HG02798 (cell line): ENCODE measurements at regions not wholly inside any gene's neighbourhood (a gene's known extent, or its start where the extent isn't known, plus 50 kb on each side); places are given as distances from the start of the nearest gene placed in this dataset.

Experiments used
- ATAC-seq: cut with Tn5 transposase; IDR thresholded peaks from one replicate; pipeline ENCODE4 v1.9.1; 2021; ENCODE audit warnings: mild to moderate bottlenecking; ENCODE audit not compliant: unreplicated experiment, poor library complexity

- ATAC-seq, result no peak
Measured at GRCh38 chr3:13266005-13266404, 154.1 kb downstream of the NUP210 start.

DNA sequence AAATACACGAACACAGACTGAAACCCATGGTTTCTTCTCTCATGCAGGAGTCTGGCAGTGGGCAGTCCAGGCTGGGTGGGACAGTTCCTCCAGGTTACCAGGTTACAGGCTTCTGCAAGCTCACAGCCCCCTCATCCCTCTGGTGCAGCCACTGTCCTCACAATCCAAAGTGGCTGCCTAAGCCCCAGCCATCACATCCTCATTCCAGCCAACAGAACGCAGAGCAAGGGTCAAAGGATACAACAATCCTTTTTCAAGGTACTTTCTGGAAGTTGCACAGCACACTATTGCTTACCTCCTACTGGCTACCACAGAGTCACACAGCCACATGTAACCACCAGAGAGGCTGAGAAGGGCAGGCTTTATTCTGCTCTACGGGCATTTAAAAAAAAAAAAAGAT, 154.6 kb downstream of the NUP210 start:
- no peak for ATAC-seq

DNA sequence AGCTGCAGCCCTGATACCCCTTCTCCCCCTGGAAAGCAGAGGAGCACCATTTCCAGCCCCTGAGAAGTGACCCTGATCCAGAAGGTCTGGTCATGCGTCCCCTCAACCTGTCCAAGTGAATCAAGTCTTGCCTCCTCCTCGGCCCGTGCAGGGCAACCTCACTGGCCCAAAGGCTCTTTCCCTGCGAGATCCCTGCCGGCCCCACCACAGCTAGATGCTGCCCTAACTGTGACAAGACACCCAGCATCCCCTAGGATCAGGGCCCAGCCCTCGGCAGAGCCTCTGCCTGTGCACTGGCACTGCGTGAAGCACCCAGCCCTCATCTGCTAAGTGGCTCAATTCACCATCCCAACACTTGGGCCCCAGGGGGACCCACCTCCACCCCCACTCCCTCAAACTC, 155.1 kb downstream of the NUP210 start:
- ATAC-seq, result no peak

DNA sequence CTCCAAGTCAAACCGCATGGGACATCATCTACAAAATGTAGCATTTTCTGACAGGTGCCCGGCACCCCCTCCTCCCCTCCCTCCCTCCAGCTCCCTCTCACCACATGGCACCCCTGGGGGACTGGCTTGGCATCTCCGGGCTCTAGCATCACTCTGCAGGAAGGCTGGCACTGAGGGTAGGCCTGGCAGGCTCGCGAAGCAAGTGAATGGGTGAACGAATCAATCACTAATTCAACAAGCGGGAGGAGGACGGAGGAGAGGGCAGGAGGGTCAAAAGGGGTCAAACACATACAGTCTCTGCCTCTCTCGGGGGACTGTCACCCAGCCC, 155.7 kb downstream of the NUP210 start:
- no peak for ATAC-seq

GRCh38 chr3:13263770-13264467, 156.2 kb downstream of the NUP210 start:
- no peak for ATAC-seq

DNA sequence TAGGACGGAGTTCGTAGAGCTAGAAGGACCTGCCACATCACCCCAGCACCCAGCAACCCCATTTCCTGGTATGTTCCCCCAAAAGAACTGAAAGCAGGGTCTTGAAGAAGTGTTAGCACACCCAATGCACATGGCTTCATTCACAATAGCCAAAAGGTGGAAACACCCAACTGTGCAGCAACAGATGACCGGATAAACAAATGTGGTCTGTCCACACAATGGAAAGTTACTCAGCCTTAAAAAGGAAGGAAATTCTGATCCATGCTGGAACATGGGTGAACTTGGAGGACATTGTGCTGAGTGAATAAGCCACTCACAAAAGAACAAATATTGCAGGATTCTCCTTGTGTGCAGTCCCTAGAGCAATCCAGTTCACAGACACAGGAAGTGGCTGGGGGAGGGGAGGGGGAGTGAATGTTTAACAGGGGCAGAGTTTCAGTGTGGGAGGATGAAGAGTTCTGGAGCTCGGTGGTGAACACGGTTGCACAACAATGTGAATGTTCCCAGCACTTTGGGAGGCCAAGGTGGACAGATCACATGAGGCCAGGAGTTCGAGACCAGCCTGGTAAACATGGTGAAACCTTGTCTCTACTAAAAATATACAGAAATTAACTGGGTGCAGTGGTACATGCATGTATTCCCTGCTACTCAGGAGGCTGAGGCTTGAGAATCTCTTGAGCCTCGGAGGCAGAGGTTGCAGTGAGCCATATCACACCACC, 157.5 kb downstream of the NUP210 start:
- no peak for ATAC-seq

- no peak for ATAC-seq
Measured at GRCh38 chr3:13261892-13262291, 158.2 kb downstream of the NUP210 start.

DNA sequence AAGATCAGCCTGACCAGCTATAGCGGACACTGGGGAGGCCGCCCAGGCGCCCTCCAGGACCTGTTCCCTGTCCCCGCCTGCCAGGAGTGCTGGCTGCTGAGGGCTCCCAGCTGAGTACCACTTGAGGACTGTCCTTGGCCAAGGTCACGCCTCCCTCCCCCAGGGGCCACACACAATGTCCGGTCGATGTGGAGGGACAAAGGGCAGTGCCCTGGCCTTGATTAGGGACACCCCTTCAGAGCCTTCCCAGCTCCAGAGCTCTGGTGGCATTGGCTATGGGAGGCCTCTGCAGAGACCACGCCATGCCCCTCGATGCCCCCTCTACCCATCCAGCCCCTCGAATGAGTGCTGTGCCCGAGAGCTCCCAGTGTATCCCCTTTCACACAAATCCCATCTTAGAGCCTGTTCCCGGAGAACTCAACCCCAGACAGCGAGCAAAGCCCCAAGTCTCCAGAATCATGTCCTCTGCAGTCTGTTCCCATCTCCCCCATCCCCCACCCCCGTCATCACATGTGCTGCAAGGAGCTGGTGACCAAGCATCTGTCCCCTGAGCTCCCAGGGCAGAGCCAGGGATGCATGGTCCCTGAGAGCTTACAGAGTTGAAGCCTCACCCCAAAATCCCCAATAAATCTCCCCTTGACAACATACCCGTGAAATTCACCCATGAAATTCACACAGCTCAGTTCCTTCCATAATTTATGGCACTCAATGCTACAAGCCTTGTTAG, 158.9 kb downstream of the NUP210 start:
- no peak for ATAC-seq

DNA sequence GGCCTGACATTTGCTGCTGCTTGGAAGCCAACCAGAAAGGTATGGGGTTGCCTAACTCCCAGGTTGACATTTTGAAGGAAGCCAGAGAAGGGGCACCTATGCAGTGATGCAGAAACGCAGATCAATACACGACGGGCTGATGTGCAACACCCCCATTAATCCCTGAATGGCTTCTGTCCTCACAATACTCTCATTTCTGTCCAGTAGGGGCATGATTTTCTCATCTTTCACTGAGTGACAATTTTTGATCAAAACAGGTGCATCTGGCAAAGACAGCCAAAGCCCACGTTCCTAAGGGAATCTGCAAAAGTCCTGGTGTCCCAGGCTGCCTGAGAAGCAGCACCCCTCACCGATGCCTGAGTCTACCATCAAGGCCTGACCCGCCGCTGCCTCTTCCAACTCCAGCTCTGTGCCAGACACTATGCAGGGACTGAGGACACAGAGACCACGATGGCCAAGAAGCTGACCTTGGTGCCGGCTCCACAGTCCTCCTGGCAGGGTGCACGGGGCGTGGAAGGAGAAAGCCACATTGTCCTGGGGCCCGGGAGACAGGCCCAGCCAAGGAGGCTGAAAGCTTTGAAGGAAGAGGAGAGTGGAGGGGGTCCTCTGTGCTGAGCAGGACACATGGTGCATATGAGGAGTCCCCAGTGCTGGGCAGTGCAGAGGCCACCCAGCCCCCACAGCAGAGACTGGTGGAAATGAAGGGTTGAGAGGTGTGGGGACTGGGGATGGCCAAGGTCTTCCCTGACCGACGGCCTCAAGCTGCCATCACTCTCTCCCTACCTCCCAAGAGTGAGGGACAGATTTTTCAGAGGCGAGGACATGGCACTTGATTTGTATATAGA, 159.6 kb downstream of the NUP210 start:
- ATAC-seq, result no peak

DNA sequence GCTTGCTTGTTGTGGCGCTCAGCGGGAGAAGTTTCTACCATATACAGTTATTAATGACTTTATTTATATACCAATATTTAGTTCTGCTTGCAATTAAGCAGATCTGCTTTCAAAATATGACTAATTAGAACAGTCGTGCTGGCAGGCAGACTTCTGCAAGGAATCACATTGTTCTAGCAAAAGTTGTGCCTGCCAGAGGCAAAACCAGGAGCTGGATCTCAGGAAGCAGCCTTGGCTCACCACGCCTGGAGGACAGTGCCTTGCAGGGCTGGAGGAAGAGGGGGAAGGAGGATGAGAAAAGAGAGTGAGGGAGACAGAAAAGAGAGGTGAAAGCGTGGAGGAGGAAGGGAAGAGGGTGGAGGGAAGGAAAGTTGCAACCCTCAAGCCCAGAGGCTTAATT, 160.3 kb downstream of the NUP210 start:
- no peak for ATAC-seq

- no peak for ATAC-seq
Measured at GRCh38 chr3:13258986-13259514, 161.1 kb downstream of the NUP210 start.

GRCh38 chr3:13258280-13258679, 161.8 kb downstream of the NUP210 start:
- ATAC-seq, result no peak

GRCh38 chr3:13257666-13258065, 162.5 kb downstream of the NUP210 start:
- no peak for ATAC-seq

- no peak for ATAC-seq
Measured at GRCh38 chr3:13256845-13257244, 163.3 kb downstream of the NUP210 start.

GRCh38 chr3:13254028-13254951, 165.8 kb downstream of the NUP210 start:
- ATAC-seq, result no peak

DNA sequence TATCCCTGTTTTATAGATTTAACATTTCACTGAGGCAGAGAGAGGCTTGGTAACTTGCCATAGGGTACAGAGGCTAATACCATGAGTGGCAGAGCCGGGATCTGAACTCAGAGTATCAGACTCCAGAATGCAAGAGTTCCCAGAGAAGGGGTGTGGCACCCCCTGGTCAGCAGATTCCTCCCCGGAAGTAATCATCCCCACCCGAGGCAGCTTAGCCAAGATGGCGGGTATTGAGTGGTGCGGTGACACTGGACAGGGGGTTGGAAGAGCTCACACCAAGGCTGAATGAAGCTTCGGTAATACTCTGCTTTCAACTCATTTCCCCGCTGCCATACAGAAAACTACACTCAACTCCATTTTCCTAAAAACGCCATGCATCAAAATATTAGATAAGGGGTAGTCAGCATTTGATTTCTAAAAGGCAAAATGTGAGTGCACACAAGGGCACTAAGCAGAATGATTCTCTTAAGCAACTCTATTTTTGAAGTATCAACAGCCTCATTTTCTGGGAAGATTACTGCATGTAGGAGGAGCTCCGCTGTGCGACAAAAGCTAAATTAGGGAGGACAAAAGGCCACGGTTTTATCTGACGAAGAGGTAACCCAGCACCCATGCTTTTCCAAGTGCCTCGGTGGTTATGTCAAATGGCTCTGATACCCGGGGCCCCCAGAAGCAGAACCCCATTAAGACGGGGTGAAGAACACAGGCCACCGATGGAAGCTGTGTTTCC, 166.7 kb downstream of the NUP210 start:
- ATAC-seq, result no peak

GRCh38 chr3:13252207-13252606, 167.9 kb downstream of the NUP210 start:
- ATAC-seq, result no peak

GRCh38 chr3:13251166-13251903, 168.8 kb downstream of the NUP210 start:
- ATAC-seq, result no peak
